ENCODE measurements at regions not wholly inside any gene's neighbourhood (a gene's known extent, or its start where the extent isn't known, plus 50 kb on each side); places are given as distances from the start of the nearest gene placed in this dataset.

DNA sequence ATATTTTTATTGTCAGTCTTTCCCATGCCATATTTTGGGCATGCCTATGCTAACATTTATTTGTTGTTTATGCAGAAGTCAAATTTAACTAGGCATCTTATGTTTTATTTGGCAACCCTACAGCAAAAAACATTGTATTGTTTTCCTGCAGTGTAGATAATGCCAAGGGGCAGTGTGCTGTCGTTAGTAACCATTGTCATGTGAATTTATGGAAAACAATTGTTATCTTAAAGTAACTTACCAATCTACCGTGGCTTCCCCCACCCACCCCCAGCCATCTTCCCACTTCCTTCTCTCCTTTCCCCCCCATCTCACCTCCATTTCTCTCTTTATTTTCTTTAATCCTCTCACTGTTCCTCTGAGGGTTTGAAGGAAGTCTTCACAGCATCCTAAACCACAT lies 370.5 kb downstream of the ACTR3B start:
- no peak for TF ChIP-seq YY1 (IDR thresholded peaks at IDR 0.05; ENCODE audit: insufficient read depth, insufficient read length)
- TF ChIP-seq ZNF274 (IDR thresholded peaks at IDR 0.05; ENCODE audit: low read depth, low read length): no peak
- no peak for TF ChIP-seq SUZ12 (IDR thresholded peaks at IDR 0.05; ENCODE audit: extremely low read depth, insufficient read depth, insufficient read length)
- DNase-seq (ENCODE audit: low read depth, low spot score): no peak
- H3K27me3 ChIP-seq (ENCODE audit: insufficient read depth, insufficient read length): no peaks in the 10 kb centered on the region
- H3K36me3 ChIP-seq (ENCODE audit: insufficient read depth, insufficient read length, low read length): no peaks in the 10 kb centered on the region
- H3K4me3 ChIP-seq (ENCODE audit: insufficient read length, low read depth): no peak overlapping the region
- no peak overlapping the region for H3K9ac ChIP-seq (ENCODE audit: insufficient read length, low read depth)
- no peaks in the 10 kb centered on the region for H3K9me3 ChIP-seq (ENCODE audit: insufficient read depth, low read length)
- H3K4me1 ChIP-seq (ENCODE audit: insufficient read depth, insufficient read length): no peaks in the 10 kb centered on the region

GRCh38 chr7:153151766-153152165 lies 392.2 kb downstream of the ACTR3B start:
- no peaks in the 10 kb centered on the region for H3K27me3 ChIP-seq (ENCODE audit: insufficient read depth, insufficient read length)
- H3K4me3 ChIP-seq (ENCODE audit: insufficient read length, low read depth): no peak overlapping the region
- no peak overlapping the region for H3K9ac ChIP-seq (ENCODE audit: insufficient read length, low read depth)
- DNase-seq (ENCODE audit: low read depth, low spot score): no peak
- no peaks in the 10 kb centered on the region for H3K36me3 ChIP-seq (ENCODE audit: insufficient read depth, insufficient read length, low read length)
- TF ChIP-seq SUZ12 (IDR thresholded peaks at IDR 0.05; ENCODE audit: extremely low read depth, insufficient read depth, insufficient read length) (no peak), YY1 (IDR thresholded peaks at IDR 0.05; ENCODE audit: insufficient read depth, insufficient read length) (no peak), ZNF274 (IDR thresholded peaks at IDR 0.05; ENCODE audit: low read depth, low read length) (no peak)
- H3K9me3 ChIP-seq (ENCODE audit: insufficient read depth, low read length): no peaks in the 10 kb centered on the region
- H3K4me1 ChIP-seq (ENCODE audit: insufficient read depth, insufficient read length): no peaks in the 10 kb centered on the region

DNA sequence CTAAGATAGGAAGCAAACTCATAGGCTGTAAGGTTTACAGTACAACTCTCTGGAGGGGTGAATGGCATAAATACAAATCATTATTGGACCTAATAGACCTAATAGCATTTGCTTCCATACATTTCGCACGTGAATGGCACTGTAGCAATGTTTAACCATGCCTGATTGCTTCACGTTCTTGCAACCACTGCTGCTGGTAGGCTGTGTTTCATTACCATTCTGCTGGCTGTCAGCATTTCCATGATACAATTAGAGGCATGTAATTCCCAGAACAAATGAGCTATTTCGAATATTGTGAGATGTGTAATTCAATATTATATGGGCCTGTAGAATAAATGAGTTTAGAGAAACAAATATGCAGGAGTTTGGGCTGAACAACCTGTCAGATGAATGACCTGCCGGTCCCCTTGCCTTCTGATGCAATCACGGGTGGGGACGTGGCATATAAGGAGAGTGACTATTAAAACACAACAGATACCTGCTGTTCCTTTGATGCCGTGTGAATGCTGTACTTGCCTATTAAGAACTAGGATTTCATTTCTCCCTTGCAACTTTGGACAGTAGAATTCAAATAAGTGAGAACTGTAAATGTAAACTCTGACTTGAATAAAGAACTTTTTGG lies 393.4 kb downstream of the ACTR3B start:
- Histone ChIP-seq H3K4me3 (ENCODE audit: insufficient read length, low read depth) (no peak overlapping the region), H3K9ac (ENCODE audit: insufficient read length, low read depth) (no peak overlapping the region), H3K36me3 (ENCODE audit: insufficient read depth, insufficient read length, low read length) (no peaks in the 10 kb centered on the region), H3K4me1 (ENCODE audit: insufficient read depth, insufficient read length) (no peaks in the 10 kb centered on the region), H3K9me3 (ENCODE audit: insufficient read depth, low read length) (no peaks in the 10 kb centered on the region), H3K27me3 (ENCODE audit: insufficient read depth, insufficient read length) (no peaks in the 10 kb centered on the region)
- no peak for DNase-seq (ENCODE audit: low read depth, low spot score)
- TF ChIP-seq YY1 (IDR thresholded peaks at IDR 0.05; ENCODE audit: insufficient read depth, insufficient read length) (no peak), ZNF274 (IDR thresholded peaks at IDR 0.05; ENCODE audit: low read depth, low read length) (no peak), SUZ12 (IDR thresholded peaks at IDR 0.05; ENCODE audit: extremely low read depth, insufficient read depth, insufficient read length) (no peak)

DNA sequence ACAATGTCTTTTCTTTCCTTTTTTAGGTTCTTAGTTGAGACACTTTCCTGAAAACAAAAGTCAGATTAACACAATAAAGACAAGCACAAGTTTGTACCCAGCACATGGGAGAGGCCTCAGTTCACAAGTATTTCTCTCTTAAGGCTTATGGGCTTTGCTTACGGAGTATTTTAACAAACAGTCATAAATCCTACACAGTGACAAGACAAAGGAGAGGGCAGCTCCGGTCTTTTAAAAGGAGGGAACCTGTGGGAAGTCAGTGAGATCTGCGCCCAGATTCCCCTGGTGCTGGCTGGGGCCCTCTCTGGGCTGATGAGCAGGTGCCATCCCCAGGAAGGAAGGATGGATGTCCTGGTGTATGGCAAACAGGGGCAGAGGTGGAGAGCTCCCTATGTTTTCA lies 398.6 kb downstream of the ACTR3B start:
- no peak for TF ChIP-seq SUZ12 (IDR thresholded peaks at IDR 0.05; ENCODE audit: extremely low read depth, insufficient read depth, insufficient read length)
- TF ChIP-seq YY1 (IDR thresholded peaks at IDR 0.05; ENCODE audit: insufficient read depth, insufficient read length): no peak

DNA sequence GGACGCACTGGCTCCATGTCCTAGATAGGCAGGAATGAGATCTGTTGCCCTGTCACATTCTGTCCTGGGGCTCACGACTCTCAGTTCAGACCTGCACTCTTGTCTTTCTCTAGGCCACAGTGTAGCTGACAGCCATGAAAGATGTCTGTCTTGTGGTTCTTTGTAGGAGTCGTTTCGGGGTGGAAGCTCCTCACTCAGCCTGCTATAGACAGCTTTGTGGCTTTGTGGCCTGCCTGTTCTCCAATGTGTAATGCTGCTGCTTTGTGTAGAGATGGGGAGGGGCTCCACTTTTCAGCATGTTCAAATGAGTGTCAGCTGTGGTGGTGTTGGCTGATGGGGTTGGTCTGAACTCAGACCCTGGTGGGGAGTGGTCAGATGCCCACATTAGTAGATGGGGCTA lies 410.7 kb downstream of the ACTR3B start:
- Histone ChIP-seq H3K4me1 (ENCODE audit: insufficient read depth, insufficient read length) (no peaks in the 10 kb centered on the region), H3K36me3 (ENCODE audit: insufficient read depth, insufficient read length, low read length) (no peaks in the 10 kb centered on the region), H3K9me3 (ENCODE audit: insufficient read depth, low read length) (no peaks in the 10 kb centered on the region), H3K9ac (ENCODE audit: insufficient read length, low read depth) (no peak overlapping the region), H3K4me3 (ENCODE audit: insufficient read length, low read depth) (no peak overlapping the region), H3K27me3 (ENCODE audit: insufficient read depth, insufficient read length) (no peaks in the 10 kb centered on the region)
- TF ChIP-seq YY1 (IDR thresholded peaks at IDR 0.05; ENCODE audit: insufficient read depth, insufficient read length) (no peak), ZNF274 (IDR thresholded peaks at IDR 0.05; ENCODE audit: low read depth, low read length) (no peak), SUZ12 (IDR thresholded peaks at IDR 0.05; ENCODE audit: extremely low read depth, insufficient read depth, insufficient read length) (no peak)
- DNase-seq (ENCODE audit: low read depth, low spot score): no peak

More for the DNA sequence above, 398.6 kb downstream of the ACTR3B start:
- DNase-seq (ENCODE audit: low read depth, low spot score): no peak
- Histone ChIP-seq H3K4me3 (ENCODE audit: insufficient read length, low read depth) (no peak overlapping the region), H3K9me3 (ENCODE audit: insufficient read depth, low read length) (no peaks in the 10 kb centered on the region), H3K27me3 (ENCODE audit: insufficient read depth, insufficient read length) (no peaks in the 10 kb centered on the region), H3K36me3 (ENCODE audit: insufficient read depth, insufficient read length, low read length) (no peaks in the 10 kb centered on the region), H3K9ac (ENCODE audit: insufficient read length, low read depth) (no peak overlapping the region), H3K4me1 (ENCODE audit: insufficient read depth, insufficient read length) (no peaks in the 10 kb centered on the region)

GRCh38 chr7:153185936-153186335 lies 426.4 kb downstream of the ACTR3B start:
- TF ChIP-seq YY1 (IDR thresholded peaks at IDR 0.05; ENCODE audit: insufficient read depth, insufficient read length) (no peak), SUZ12 (IDR thresholded peaks at IDR 0.05; ENCODE audit: extremely low read depth, insufficient read depth, insufficient read length) (no peak), ZNF274 (IDR thresholded peaks at IDR 0.05; ENCODE audit: low read depth, low read length) (no peak)
- Histone ChIP-seq H3K27me3 (ENCODE audit: insufficient read depth, insufficient read length) (no peaks in the 10 kb centered on the region), H3K36me3 (ENCODE audit: insufficient read depth, insufficient read length, low read length) (no peaks in the 10 kb centered on the region), H3K4me3 (ENCODE audit: insufficient read length, low read depth) (no peak overlapping the region), H3K9me3 (ENCODE audit: insufficient read depth, low read length) (peaks cover 19% of the 10 kb centered on the region; the same call in 1 of the 2 replicates), H3K9ac (ENCODE audit: insufficient read length, low read depth) (no peak overlapping the region), H3K4me1 (ENCODE audit: insufficient read depth, insufficient read length) (peaks cover 5% of the 10 kb centered on the region)
- DNase-seq (ENCODE audit: low read depth, low spot score): peak; percentile 54

DNA sequence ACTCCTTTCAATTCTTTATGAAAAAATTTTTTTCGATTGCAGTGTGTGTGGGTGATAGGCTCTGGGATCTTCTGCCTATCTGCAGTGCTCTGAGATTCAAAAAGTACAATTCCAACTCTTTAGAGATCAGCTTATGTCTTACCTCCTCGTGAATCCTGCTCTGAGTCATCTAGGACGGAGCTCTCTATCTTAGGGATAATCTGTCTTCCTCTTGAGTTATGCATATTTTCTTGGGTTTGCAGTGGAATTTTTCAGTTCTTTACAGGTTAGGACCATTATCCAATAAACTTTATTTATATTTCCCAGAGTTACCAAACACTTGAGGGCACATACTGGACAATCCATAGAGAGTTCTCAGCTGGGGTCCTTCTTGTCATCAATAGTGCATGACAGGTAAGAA lies 428.6 kb downstream of the ACTR3B start:
- no peak for DNase-seq (ENCODE audit: low read depth, low spot score)
- Histone ChIP-seq H3K4me1 (ENCODE audit: insufficient read depth, insufficient read length) (peaks cover 5% of the 10 kb centered on the region), H3K9me3 (ENCODE audit: insufficient read depth, low read length) (peaks cover 19% of the 10 kb centered on the region; the same call in 1 of the 2 replicates), H3K27me3 (ENCODE audit: insufficient read depth, insufficient read length) (no peaks in the 10 kb centered on the region), H3K4me3 (ENCODE audit: insufficient read length, low read depth) (no peak overlapping the region), H3K9ac (ENCODE audit: insufficient read length, low read depth) (no peak overlapping the region), H3K36me3 (ENCODE audit: insufficient read depth, insufficient read length, low read length) (no peaks in the 10 kb centered on the region)
- TF ChIP-seq YY1 (IDR thresholded peaks at IDR 0.05; ENCODE audit: insufficient read depth, insufficient read length): no peak
- no peak for TF ChIP-seq SUZ12 (IDR thresholded peaks at IDR 0.05; ENCODE audit: extremely low read depth, insufficient read depth, insufficient read length)
- no peak for TF ChIP-seq ZNF274 (IDR thresholded peaks at IDR 0.05; ENCODE audit: low read depth, low read length)

Measured in NT2/D1 (cell line).